HG03432 (cell line): ENCODE measurements at regions not wholly inside any gene's neighbourhood (a gene's known extent, or its start where the extent isn't known, plus 50 kb on each side); places are given as distances from the start of the nearest gene placed in this dataset.

Experiments
- ATAC-seq: cut with Tn5 transposase; IDR thresholded peaks from one replicate; pipeline ENCODE4 v1.9.1; 2021; ENCODE audit warnings: mild to moderate bottlenecking, moderate library complexity; ENCODE audit not compliant: unreplicated experiment

- no peak for ATAC-seq
Observed at GRCh38 chr4:71269233-71269632, 69.6 kb upstream of the SLC4A4 start.

DNA sequence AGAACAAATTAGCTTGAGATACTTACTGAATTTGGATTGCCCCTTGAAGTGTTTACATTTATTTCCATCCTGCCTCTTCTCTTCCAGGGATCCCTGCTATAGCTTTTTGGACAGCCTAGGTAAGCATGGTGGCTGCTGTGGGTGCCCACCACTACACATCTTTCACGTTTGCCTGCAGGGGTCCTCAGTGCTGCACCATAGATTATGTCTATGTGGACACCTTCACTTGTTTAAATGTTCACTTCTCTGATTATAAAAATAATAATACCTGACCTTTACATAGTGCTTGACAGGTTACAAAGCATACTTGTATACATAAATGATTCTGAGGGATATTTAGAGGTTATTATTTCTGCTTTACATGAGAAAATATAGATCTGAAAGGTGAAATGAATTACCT is 67.9 kb upstream of the SLC4A4 start:
- peak; percentile 37 for ATAC-seq

GRCh38 chr4:71272976-71273375 is 65.8 kb upstream of the SLC4A4 start:
- ATAC-seq = no peak

GRCh38 chr4:71275004-71275403 is 63.8 kb upstream of the SLC4A4 start:
- ATAC-seq = no peak

- no peak for ATAC-seq
Observed at GRCh38 chr4:71275570-71275969, 63.2 kb upstream of the SLC4A4 start.

DNA sequence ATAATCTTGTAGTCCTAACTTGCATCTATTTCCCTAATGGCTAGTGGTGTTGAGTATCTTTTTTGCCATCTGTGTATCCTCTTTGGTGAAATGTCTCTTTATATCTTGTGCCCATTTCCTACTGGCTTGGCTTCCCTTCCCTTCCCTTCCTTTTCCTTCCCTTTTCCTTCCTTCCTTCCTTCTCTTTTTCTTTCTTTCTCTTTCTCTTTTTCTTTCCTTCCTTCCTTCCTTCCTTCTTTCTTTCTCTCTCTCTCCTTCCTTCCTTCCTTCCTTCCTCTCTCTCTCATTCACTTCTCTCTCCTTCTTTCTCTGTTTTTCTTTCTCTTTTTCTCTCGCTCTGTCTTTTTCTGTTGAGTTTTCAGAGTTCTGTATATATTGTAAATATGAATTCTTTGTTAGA is 61.5 kb upstream of the SLC4A4 start:
- no peak for ATAC-seq

DNA sequence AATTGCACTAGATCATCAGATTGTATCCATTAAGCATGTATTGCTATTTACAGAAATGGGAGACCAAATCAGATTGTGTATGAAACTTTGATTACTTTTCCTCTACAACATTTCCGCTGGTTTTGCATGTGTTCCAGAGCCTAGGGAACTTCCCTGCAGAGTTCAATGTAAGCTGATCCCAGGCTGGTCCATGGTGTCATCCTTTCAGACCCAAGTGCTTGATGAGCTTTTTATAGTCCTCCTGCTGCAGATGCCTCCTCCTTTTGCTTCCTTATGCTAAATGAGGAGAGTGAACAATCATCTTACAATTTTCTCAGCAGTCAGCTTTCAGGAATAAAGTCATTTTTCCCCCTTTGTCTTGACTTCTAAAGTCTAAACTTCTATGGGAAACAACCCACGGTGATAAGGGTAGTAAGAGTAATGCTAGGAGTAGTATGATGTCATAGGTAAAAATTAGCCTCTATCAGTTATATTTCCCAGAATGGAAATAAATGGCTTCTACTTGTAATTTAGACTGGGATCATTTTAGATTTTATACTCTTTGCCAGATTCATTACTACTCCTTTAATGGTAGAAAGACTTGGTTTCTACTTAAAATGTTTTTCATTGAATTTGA is 55.1 kb upstream of the SLC4A4 start:
- no peak for ATAC-seq

- ATAC-seq = no peak
Observed at GRCh38 chr4:71287305-71287704, 51.5 kb upstream of the SLC4A4 start.

GRCh38 chr4:71288875-71289274 is 49.9 kb upstream of the SLC4A4 start:
- ATAC-seq = no peak
